ENCODE measurements at regions not wholly inside any gene's neighbourhood (a gene's known extent, or its start where the extent isn't known, plus 50 kb on each side); places are given as distances from the start of the nearest gene placed in this dataset.
A peak's percentile ranks its signal among the peaks of the same experiment; 100 is the strongest.

GRCh38 chr2:123043458-123043857 is 981.6 kb upstream of the CNTNAP5 start:
- H3K9me3 ChIP-seq (replicated peaks; ENCODE audit: control insufficient read depth, low read depth, low read length), result no peaks in the 10 kb centered on the region
- WGBS (ENCODE audit: insufficient coverage), result no CpG with 5 or more reads among the region's 1 CpG
- no peak overlapping the region for H3K27ac ChIP-seq (ENCODE audit: low read length)

GRCh38 chr2:123045713-123046112 is 979.4 kb upstream of the CNTNAP5 start:
- Histone ChIP-seq H3K36me3 (ENCODE audit: control insufficient read depth, insufficient read depth, low read length) (no peaks in the 10 kb centered on the region), H3K9me3 (replicated peaks; ENCODE audit: control insufficient read depth, low read depth, low read length) (no peaks in the 10 kb centered on the region)
- no CpG with 5 or more reads among the region's 3 CpGs for WGBS (ENCODE audit: insufficient coverage)

More at GRCh38 chr2:123043458-123043857, 981.6 kb upstream of the CNTNAP5 start:
- no peaks in the 10 kb centered on the region for H3K36me3 ChIP-seq (ENCODE audit: control insufficient read depth, insufficient read depth, low read length)
- H3K27me3 ChIP-seq (ENCODE audit: control insufficient read depth, insufficient read depth, low read length), result no peaks in the 10 kb centered on the region
- no peak for DNase-seq
- no peaks in the 10 kb centered on the region for H3K4me1 ChIP-seq (ENCODE audit: control insufficient read depth, insufficient read depth, low read length)
- no peak overlapping the region for H3K4me3 ChIP-seq (ENCODE audit: low read length)

GRCh38 chr2:123047186-123047585 is 977.9 kb upstream of the CNTNAP5 start:
- no peak overlapping the region for H3K4me3 ChIP-seq (ENCODE audit: low read length)
- H3K4me1 ChIP-seq (ENCODE audit: control insufficient read depth, insufficient read depth, low read length), result no peaks in the 10 kb centered on the region
- H3K9me3 ChIP-seq (replicated peaks; ENCODE audit: control insufficient read depth, low read depth, low read length), result no peaks in the 10 kb centered on the region
- DNase-seq, result no peak
- no peaks in the 10 kb centered on the region for H3K27me3 ChIP-seq (ENCODE audit: control insufficient read depth, insufficient read depth, low read length)
- H3K36me3 ChIP-seq (ENCODE audit: control insufficient read depth, insufficient read depth, low read length), result no peaks in the 10 kb centered on the region
- no peak overlapping the region for H3K27ac ChIP-seq (ENCODE audit: low read length)

More at GRCh38 chr2:123045713-123046112, 979.4 kb upstream of the CNTNAP5 start:
- Histone ChIP-seq H3K4me1 (ENCODE audit: control insufficient read depth, insufficient read depth, low read length) (no peaks in the 10 kb centered on the region), H3K4me3 (ENCODE audit: low read length) (no peak overlapping the region), H3K27me3 (ENCODE audit: control insufficient read depth, insufficient read depth, low read length) (no peaks in the 10 kb centered on the region), H3K27ac (ENCODE audit: low read length) (no peak overlapping the region)
- no peak for DNase-seq

DNA sequence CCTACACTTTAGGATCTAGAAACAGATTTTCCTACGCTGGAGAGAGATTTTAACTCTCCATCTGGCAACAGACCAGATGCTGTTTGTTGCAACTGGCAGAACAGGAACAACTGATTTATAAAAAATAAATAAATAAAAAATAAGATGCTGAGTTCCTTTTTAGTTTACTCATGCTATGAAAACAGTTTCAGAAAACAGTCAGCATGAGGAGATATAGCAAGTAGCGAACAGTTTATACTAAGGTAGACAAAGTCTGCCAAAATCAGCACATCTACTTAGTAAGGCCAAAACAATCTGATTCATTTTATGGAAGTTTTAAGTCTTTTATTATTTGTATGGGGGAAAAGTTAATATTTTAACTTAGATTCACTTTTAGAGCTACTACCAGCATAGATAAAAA is 974.0 kb upstream of the CNTNAP5 start:
- no peak overlapping the region for H3K27ac ChIP-seq (ENCODE audit: low read length)

DNA sequence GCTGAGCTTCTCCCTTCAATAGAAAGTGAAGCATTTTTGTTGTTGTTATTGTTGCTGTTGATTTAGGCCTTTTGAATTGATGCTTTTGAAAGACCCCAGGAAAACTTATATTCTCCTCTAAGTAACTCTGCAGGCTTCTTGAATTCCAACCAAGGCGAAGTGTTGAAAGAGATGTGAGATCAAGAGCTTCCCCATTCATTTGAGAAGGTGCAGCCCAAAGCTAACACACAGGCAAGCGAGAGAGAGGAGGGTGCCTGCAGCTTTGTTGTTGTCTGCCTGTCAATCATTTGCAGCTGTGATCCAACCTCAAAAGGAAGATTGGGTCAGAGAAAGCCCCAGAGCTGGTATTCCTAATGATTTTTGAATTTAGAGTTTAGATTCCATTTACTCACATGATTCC is 963.6 kb upstream of the CNTNAP5 start:
- 100% methylated on average over 1 of the region's 2 CpGs for WGBS (ENCODE audit: insufficient coverage)
- H3K36me3 ChIP-seq (ENCODE audit: control insufficient read depth, insufficient read depth, low read length), result no peaks in the 10 kb centered on the region
- H3K9me3 ChIP-seq (replicated peaks; ENCODE audit: control insufficient read depth, low read depth, low read length), result peaks cover 2% of the 10 kb centered on the region
- no peak overlapping the region for H3K27ac ChIP-seq (ENCODE audit: low read length)
- H3K4me3 ChIP-seq (ENCODE audit: low read length), result no peak overlapping the region
- DNase-seq, result no peak
- H3K4me1 ChIP-seq (ENCODE audit: control insufficient read depth, insufficient read depth, low read length), result no peaks in the 10 kb centered on the region
- no peaks in the 10 kb centered on the region for H3K27me3 ChIP-seq (ENCODE audit: control insufficient read depth, insufficient read depth, low read length)

More for the DNA sequence above, 974.0 kb upstream of the CNTNAP5 start:
- no peaks in the 10 kb centered on the region for H3K27me3 ChIP-seq (ENCODE audit: control insufficient read depth, insufficient read depth, low read length)
- peak; percentile 33 for DNase-seq
- H3K4me3 ChIP-seq (ENCODE audit: low read length), result no peak overlapping the region
- WGBS (ENCODE audit: insufficient coverage), result no CpG with 5 or more reads among the region's 2 CpGs
- H3K36me3 ChIP-seq (ENCODE audit: control insufficient read depth, insufficient read depth, low read length), result no peaks in the 10 kb centered on the region
- H3K4me1 ChIP-seq (ENCODE audit: control insufficient read depth, insufficient read depth, low read length), result no peaks in the 10 kb centered on the region
- H3K9me3 ChIP-seq (replicated peaks; ENCODE audit: control insufficient read depth, low read depth, low read length), result no peaks in the 10 kb centered on the region

GRCh38 chr2:123073371-123073770 is 951.7 kb upstream of the CNTNAP5 start:
- H3K9me3 ChIP-seq (replicated peaks; ENCODE audit: control insufficient read depth, low read depth, low read length), result no peaks in the 10 kb centered on the region
- no peaks in the 10 kb centered on the region for H3K27me3 ChIP-seq (ENCODE audit: control insufficient read depth, insufficient read depth, low read length)
- no peak overlapping the region for H3K4me3 ChIP-seq (ENCODE audit: low read length)
- H3K27ac ChIP-seq (ENCODE audit: low read length), result no peak overlapping the region
- no peaks in the 10 kb centered on the region for H3K4me1 ChIP-seq (ENCODE audit: control insufficient read depth, insufficient read depth, low read length)
- no peaks in the 10 kb centered on the region for H3K36me3 ChIP-seq (ENCODE audit: control insufficient read depth, insufficient read depth, low read length)
- no CpG with 5 or more reads among the region's 1 CpG for WGBS (ENCODE audit: insufficient coverage)
- peak; percentile 3 for DNase-seq

DNA sequence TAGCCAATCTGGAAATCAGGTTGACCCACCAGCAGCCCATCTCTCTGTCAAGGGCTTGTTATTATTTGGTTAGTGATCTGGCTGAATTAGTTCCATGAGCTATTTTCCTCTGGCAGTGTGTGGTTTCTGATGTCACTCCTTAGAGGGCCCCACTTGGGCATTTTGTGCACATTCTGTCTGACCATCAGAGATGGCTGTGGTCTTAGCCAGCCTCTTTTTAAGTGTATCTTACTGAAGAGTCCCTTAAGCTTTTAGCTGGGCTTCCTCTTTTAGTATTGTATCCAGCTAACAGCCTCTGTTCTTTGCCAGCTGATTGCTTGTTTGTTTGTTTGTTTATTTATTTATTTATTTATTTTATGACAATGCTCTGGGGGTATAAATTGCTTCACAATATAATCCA is 951.1 kb upstream of the CNTNAP5 start:
- Histone ChIP-seq H3K36me3 (ENCODE audit: control insufficient read depth, insufficient read depth, low read length) (no peaks in the 10 kb centered on the region), H3K4me1 (ENCODE audit: control insufficient read depth, insufficient read depth, low read length) (no peaks in the 10 kb centered on the region), H3K4me3 (ENCODE audit: low read length) (no peak overlapping the region), H3K27ac (ENCODE audit: low read length) (no peak overlapping the region), H3K9me3 (replicated peaks; ENCODE audit: control insufficient read depth, low read depth, low read length) (no peaks in the 10 kb centered on the region), H3K27me3 (ENCODE audit: control insufficient read depth, insufficient read depth, low read length) (no peaks in the 10 kb centered on the region)
- DNase-seq, result no peak

DNA sequence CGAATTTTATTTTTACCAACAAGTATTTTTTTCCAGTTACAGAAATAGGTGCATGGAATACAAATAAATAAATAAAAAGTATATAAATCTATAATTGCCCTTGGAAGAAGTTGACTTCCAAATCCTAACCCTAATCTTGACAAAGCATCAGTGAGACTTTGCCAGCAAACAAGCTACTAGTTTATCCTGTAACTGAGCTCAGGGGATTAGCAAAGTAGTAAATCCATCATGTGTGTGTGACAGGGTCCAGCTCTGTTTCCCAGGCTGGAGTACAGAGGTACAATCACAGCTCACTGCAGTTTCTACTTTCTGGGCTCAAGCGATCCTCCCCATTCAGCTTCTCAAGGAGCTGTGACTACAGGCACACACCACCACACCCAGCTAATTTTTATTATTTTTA is 948.0 kb upstream of the CNTNAP5 start:
- WGBS (ENCODE audit: insufficient coverage), result no CpG with 5 or more reads among the region's 2 CpGs

DNA sequence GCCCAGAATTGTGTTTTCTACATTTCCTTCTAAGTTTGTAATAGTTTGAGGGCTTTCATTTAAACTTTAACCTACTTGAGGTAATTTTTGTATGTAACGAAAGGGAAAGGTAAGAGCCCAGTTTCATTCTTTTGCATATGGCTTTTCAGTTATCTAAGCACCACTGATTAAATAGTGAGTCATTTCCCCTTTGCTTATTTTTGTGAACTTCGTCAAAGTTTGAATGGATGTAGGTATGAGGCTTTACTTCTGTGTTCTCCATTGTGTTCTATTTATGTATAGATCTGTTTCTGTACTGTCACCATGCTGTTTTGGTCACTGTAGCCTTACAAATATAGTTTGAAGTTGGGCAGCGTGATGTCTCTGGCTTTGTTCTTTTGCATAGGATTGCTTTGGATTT is 944.8 kb upstream of the CNTNAP5 start:
- Histone ChIP-seq H3K9me3 (replicated peaks; ENCODE audit: control insufficient read depth, low read depth, low read length) (peaks cover 3% of the 10 kb centered on the region), H3K36me3 (ENCODE audit: control insufficient read depth, insufficient read depth, low read length) (no peaks in the 10 kb centered on the region), H3K4me1 (ENCODE audit: control insufficient read depth, insufficient read depth, low read length) (no peaks in the 10 kb centered on the region), H3K27me3 (ENCODE audit: control insufficient read depth, insufficient read depth, low read length) (no peaks in the 10 kb centered on the region), H3K4me3 (ENCODE audit: low read length) (no peak overlapping the region), H3K27ac (ENCODE audit: low read length) (no peak overlapping the region)
- no CpG with 5 or more reads among the region's 3 CpGs for WGBS (ENCODE audit: insufficient coverage)
- no peak for DNase-seq

More for the DNA sequence above, 948.0 kb upstream of the CNTNAP5 start:
- no peaks in the 10 kb centered on the region for H3K4me1 ChIP-seq (ENCODE audit: control insufficient read depth, insufficient read depth, low read length)
- no peaks in the 10 kb centered on the region for H3K27me3 ChIP-seq (ENCODE audit: control insufficient read depth, insufficient read depth, low read length)
- H3K9me3 ChIP-seq (replicated peaks; ENCODE audit: control insufficient read depth, low read depth, low read length), result peaks cover 3% of the 10 kb centered on the region
- H3K27ac ChIP-seq (ENCODE audit: low read length), result no peak overlapping the region
- no peaks in the 10 kb centered on the region for H3K36me3 ChIP-seq (ENCODE audit: control insufficient read depth, insufficient read depth, low read length)
- no peak for DNase-seq
- H3K4me3 ChIP-seq (ENCODE audit: low read length), result no peak overlapping the region

GRCh38 chr2:123085484-123085883 is 939.6 kb upstream of the CNTNAP5 start:
- Histone ChIP-seq H3K36me3 (ENCODE audit: control insufficient read depth, insufficient read depth, low read length) (no peaks in the 10 kb centered on the region), H3K4me1 (ENCODE audit: control insufficient read depth, insufficient read depth, low read length) (no peaks in the 10 kb centered on the region), H3K27me3 (ENCODE audit: control insufficient read depth, insufficient read depth, low read length) (no peaks in the 10 kb centered on the region), H3K4me3 (ENCODE audit: low read length) (no peak overlapping the region), H3K27ac (ENCODE audit: low read length) (no peak overlapping the region), H3K9me3 (replicated peaks; ENCODE audit: control insufficient read depth, low read depth, low read length) (no peaks in the 10 kb centered on the region)
- DNase-seq, result no peak
- no CpG with 5 or more reads among the region's 1 CpG for WGBS (ENCODE audit: insufficient coverage)

DNA sequence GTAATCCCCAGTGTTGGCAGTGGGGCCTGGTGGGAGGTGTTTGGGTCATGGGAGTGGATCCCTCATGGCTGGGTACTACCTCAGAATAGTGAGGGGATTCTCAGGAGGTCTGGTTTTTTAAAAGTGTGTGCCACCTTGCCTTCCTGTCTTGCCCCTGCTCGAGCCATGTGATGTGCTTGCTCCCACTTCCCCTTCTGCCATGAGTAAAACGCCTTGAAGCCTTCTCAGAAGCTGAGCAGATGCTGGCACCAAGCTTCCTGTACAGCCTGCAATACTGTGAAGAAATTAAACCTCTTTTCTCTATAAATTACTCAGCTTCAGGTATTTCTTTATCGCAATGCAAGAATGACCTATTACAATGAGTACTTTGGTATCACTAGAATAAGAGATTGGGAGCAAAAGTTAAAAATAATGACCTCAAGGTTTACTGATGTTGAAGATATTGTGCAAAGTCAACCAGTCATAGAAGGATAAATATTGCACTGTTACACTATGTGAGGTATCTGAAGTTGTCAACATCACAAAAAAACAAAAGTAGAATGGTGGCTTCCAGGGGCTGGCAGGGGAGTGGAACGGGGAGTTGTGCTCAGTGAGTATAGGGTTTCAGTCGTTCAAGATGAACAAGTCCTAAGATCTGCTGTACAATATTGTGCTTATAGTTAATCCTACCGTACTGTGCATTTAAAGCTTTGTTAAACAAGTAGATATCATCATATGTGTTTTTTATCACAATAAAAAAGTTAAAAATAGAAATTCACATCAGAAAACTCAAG is 938.3 kb upstream of the CNTNAP5 start:
- no peak for DNase-seq
- no peaks in the 10 kb centered on the region for H3K4me1 ChIP-seq (ENCODE audit: control insufficient read depth, insufficient read depth, low read length)
- no peaks in the 10 kb centered on the region for H3K9me3 ChIP-seq (replicated peaks; ENCODE audit: control insufficient read depth, low read depth, low read length)
- no peak overlapping the region for H3K4me3 ChIP-seq (ENCODE audit: low read length)
- no peaks in the 10 kb centered on the region for H3K27me3 ChIP-seq (ENCODE audit: control insufficient read depth, insufficient read depth, low read length)
- H3K27ac ChIP-seq (ENCODE audit: low read length), result no peak overlapping the region
- WGBS (ENCODE audit: insufficient coverage), result 73% methylated on average over 2 of the region's 6 CpGs
- H3K36me3 ChIP-seq (ENCODE audit: control insufficient read depth, insufficient read depth, low read length), result no peaks in the 10 kb centered on the region
